ENCODE measurements at regions not wholly inside any gene's neighbourhood (a gene's known extent, or its start where the extent isn't known, plus 50 kb on each side); places are given as distances from the start of the nearest gene placed in this dataset.
A peak's percentile ranks its signal among the peaks of the same experiment; 100 is the strongest.

DNA sequence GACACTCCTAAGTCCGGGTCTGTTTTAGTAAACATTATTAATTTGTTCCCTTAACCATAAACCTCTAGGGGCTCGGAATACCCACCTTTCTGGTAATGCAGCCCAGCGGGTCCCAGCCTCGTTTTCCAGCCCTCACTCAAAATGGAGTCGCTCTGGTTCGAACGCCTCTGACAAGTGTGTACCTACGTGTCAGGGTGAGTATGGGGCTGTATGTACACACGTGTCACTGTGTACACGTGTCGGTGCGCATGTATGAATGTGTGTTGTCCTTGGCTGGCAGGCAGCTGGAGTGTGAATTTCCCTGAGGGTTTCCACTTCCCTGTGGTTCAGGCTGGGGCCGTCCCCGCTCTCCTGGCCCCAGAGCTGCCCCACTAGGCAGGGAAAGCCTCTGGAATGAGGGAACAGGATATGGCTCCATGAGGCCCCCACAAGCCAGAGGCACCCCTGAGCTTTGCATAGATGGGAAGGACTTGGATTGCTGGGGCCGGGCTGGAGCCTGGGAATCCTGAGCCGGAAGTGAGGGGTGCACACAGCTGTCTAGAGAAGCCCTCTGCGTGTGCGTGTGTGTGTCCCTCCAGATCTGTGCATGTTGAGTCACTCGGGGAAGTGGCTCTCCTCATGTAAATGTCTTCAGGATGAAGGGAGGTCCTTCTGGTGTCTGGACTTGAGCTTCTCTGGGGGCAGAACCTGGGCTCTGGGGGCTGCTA is 160.8 kb upstream of the IER5L start:
- ChIA-PET CTCF (no interaction called here), POLR2A (no interaction called here)
- H3K36me3 Mint-ChIP-seq (ENCODE audit: low read depth) = no peaks in the 10 kb centered on the region

DNA sequence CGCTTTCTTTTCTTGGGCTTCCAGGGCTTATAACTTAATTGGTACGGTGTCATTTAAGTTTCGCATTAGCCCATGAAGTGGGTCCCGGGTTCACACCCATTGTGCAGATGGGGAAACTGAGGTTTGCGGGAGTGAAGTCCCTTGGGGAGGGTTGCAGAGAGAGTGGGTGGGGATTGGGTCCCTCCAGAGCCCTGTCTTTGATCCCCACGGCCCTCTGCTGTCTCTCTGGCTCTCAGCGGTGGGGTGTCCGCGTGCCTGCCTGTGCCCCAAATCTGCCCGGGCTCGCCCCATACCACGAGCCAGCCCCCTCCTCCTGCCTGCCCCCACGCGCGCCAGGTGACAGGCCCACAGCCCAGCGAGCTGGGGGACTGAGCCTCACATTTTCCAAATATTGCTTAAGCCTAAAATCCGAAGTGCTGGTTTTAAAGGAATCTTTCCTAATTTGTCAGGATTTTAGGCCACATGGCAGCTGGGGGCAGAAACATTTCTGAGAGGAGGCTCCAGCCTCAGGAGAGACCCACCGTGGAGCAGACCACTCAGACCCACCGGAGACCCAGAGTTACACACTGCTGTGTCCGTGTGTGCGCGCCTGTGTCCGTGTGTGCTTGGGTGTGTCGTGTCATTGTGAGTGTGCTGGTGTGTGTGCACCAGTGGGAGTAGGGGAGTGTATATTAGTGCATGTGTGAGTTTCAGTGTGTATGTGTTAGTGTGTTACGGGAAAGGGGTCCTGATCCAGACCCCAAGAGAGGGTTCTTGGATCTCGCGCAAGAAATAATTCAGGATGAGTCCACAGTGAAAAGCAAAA is 159.5 kb upstream of the IER5L start:
- no peaks in the 10 kb centered on the region for H3K9me3 Mint-ChIP-seq (ENCODE audit: insufficient read depth)
- CTCF ChIA-PET = no interaction called here
- no peak overlapping the region for H3K4me3 Mint-ChIP-seq
- POLR2A ChIA-PET = no interaction called here
- DNase-seq (no peak), ATAC-seq (no peak)
- peaks cover 4% of the 10 kb centered on the region for H3K27me3 Mint-ChIP-seq (ENCODE audit: low read depth)
- H3K27ac Mint-ChIP-seq = no peak overlapping the region
- H3K4me1 Mint-ChIP-seq (ENCODE audit: low read depth) = peaks cover 27% of the 10 kb centered on the region
- no peaks in the 10 kb centered on the region for H3K36me3 Mint-ChIP-seq (ENCODE audit: low read depth)

More for the DNA sequence above, 160.8 kb upstream of the IER5L start:
- ATAC-seq = no peak
- Mint-ChIP-seq H3K4me1 (ENCODE audit: low read depth) (peaks cover 24% of the 10 kb centered on the region), H3K27me3 (ENCODE audit: low read depth) (peaks cover 4% of the 10 kb centered on the region), H3K27ac (no peak overlapping the region), H3K9me3 (ENCODE audit: insufficient read depth) (no peaks in the 10 kb centered on the region), H3K4me3 (no peak overlapping the region)
- DNase-seq = no peak

DNA sequence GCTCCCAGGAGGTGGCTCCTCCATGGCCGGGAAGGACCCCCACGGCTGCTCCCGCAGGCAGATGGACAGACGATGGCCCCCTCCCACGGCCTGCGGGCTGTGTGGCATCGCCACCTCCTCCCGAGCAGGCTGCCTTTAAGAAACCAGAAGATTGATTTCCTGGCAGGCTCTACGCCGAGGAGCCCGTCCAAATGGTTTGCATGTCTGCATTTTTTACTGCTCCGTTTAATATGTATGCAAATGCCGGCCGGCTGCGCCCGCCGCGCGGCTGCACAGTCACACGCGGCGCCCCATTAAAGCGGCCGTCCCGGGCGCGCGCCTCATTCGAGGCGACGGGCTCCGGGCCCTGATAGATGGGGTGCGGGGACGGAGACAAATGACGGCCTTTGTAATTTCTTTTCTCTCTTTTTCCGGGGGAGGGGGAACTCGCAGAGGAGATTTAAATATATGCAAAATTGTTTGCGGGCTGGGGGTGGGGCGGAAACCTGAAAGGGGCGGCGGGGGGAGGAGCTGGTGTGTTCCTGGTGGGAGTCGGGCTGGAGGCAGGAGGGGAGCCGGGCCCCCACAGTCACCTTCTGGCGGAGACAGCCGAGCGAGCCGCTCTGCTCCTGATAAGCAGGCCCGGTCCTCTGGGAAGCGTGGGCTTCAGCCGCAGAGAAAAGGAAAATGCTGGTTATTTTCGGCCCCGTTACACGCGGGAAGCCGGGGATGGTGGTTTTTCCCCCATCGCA is 158.7 kb upstream of the IER5L start:
- POLR2A ChIA-PET = interaction anchor here (1.0 to 2.1 kb wide), 2 partner anchors 16 to 159 kb away, joined by 3 to 7 read pairs; partner anchors contain the start of gene IER5L
- H3K4me1 Mint-ChIP-seq (ENCODE audit: low read depth) = peaks cover 27% of the 10 kb centered on the region
- DNase-seq (peak; percentile 41), ATAC-seq (peak; percentile 51)
- H3K27ac Mint-ChIP-seq = peak overlapping the region; percentile 41
- H3K27me3 Mint-ChIP-seq (ENCODE audit: low read depth) = peaks cover 4% of the 10 kb centered on the region
- H3K4me3 Mint-ChIP-seq = peak overlapping the region; percentile 64
- no peaks in the 10 kb centered on the region for H3K9me3 Mint-ChIP-seq (ENCODE audit: insufficient read depth)
- H3K36me3 Mint-ChIP-seq (ENCODE audit: low read depth) = no peaks in the 10 kb centered on the region
- CTCF ChIA-PET = no interaction called here

DNA sequence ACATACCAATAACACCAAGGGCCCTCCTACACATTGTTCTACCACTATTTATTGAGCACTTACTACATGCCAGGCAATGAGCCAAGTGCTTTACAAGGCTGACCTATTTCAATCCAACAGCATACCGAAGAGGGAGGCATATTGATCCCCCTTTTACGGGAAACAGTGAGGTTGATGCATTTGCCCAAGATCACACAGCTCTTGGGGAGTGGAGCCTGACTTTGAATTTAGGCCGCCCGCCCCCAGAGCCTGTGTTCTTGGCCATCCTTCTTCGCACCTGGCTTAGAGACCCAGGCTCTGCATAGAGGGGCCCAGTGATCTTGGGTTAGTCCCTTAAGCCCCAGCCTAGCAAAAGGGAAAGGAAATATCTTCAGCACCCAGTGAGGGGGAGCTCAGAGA is 158.1 kb upstream of the IER5L start:
- no peak for DNase-seq
- Mint-ChIP-seq H3K27me3 (ENCODE audit: low read depth) (peaks cover 4% of the 10 kb centered on the region), H3K4me1 (ENCODE audit: low read depth) (peaks cover 27% of the 10 kb centered on the region), H3K4me3 (no peak overlapping the region), H3K36me3 (ENCODE audit: low read depth) (peaks cover under 1% of the 10 kb centered on the region), H3K9me3 (ENCODE audit: insufficient read depth) (peaks cover 2% of the 10 kb centered on the region), H3K27ac (no peak overlapping the region)
- ChIA-PET CTCF (interaction anchor here (1.5 to 2.1 kb wide), 3 partner anchors 137 to 288 kb away, joined by 3 to 12 read pairs (median 4); no protein-coding TSS in a partner anchor), POLR2A (interaction anchor here (1.0 to 2.1 kb wide), 2 partner anchors 16 to 158 kb away, joined by 3 to 7 read pairs; partner anchors contain the start of gene IER5L)
- ATAC-seq = no peak

DNA sequence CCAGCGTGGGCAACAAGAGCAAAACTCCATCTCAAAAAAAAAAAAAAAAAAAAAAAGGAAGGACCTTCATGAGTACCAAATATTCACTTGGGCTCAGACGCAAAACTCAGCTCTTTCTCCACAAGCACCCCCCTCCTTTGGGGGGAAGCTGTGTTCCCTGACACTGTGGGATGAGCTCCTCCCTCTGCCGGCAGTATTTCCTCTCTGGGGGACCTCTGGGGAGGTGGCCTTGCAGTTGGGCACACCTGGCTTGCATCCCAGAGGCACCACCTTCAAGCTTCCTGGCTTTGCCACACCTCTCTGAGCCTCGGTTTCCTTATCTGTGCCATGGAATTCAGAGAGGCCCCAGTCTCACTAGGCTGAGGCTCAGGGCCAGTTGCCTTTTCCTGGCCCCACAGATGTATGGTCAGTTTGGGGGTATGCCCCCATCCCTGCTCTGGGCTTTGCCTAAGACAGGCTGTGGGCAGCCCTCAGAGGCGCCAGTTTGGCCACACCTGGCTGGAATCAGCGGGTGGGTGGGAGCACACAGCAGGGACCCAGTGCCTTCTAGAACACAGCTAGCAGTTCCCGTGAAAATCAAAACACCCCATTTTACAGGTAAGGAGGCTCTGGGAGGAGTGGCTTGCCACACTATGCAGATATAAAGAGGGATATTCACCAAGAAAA is 157.5 kb upstream of the IER5L start:
- ChIA-PET POLR2A (interaction anchor here (0.8 to 2.1 kb wide), 3 partner anchors 10 to 157 kb away, joined by 3 to 7 read pairs (median 3); partner anchors contain the start of gene IER5L), CTCF (interaction anchor here (0.9 to 2.1 kb wide), 6 partner anchors 136 to 289 kb away, joined by 3 to 12 read pairs (median 4); no protein-coding TSS in a partner anchor)
- peaks cover 7% of the 10 kb centered on the region for H3K9me3 Mint-ChIP-seq (ENCODE audit: insufficient read depth)
- H3K27me3 Mint-ChIP-seq (ENCODE audit: low read depth) = peaks cover 4% of the 10 kb centered on the region
- H3K27ac Mint-ChIP-seq = no peak overlapping the region
- DNase-seq = no peak
- peaks cover 27% of the 10 kb centered on the region for H3K4me1 Mint-ChIP-seq (ENCODE audit: low read depth)
- ATAC-seq = no peak
- H3K4me3 Mint-ChIP-seq = no peak overlapping the region
- H3K36me3 Mint-ChIP-seq (ENCODE audit: low read depth) = peaks cover 5% of the 10 kb centered on the region

DNA sequence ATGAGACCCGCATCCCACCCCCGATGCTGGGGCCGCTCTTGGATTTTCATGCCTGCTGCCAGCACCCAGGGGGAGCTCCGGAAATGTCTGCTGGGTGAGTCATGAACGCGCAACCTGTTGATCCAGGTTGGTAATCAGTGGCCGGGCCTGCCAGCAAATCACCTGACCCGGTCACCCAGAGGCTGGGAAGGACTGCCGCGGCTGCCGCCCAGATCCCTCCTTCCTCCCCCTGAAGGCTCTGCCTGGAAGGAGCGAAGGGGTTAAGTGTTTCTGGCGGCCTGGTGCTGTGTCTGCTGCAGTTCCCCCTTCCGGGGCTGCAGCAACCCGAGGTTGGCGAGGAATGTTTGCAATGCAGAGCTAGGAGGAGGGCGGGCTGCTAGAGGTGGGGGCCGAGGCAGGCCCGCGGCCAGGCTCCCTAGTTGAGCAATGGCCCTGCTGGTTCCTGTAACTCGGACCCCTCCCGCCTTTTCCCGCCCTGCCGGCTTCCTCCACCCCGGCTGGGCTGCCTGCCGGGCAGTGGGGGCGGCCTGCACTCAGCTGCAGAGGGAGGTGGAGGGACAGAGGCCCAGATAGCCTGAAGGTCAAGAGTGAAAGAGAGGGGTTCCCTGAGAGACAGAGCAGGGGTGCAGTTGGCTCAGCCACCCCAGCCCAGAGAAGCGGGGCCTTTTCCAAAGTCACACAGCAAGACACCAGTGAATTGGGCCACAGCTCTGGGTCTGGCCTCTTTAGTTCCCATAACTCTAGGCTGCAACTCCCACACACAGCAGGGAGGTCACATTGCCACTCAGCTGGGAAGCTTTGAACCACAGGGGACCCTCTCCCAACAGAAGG is 156.3 kb upstream of the IER5L start:
- Mint-ChIP-seq H3K36me3 (ENCODE audit: low read depth) (peaks cover 7% of the 10 kb centered on the region), H3K27me3 (ENCODE audit: low read depth) (peaks cover 4% of the 10 kb centered on the region), H3K27ac (peak overlapping the region; percentile 75), H3K9me3 (ENCODE audit: insufficient read depth) (peaks cover 10% of the 10 kb centered on the region), H3K4me3 (peak overlapping the region; percentile 19), H3K4me1 (ENCODE audit: low read depth) (peaks cover 27% of the 10 kb centered on the region)
- DNase-seq (peak; percentile 47), ATAC-seq (peak; percentile 37)
- ChIA-PET POLR2A (no interaction called here), CTCF (interaction anchor here (1.1 to 2.1 kb wide), 7 partner anchors 13 to 290 kb away, joined by 3 to 12 read pairs (median 4); no protein-coding TSS in a partner anchor)

DNA sequence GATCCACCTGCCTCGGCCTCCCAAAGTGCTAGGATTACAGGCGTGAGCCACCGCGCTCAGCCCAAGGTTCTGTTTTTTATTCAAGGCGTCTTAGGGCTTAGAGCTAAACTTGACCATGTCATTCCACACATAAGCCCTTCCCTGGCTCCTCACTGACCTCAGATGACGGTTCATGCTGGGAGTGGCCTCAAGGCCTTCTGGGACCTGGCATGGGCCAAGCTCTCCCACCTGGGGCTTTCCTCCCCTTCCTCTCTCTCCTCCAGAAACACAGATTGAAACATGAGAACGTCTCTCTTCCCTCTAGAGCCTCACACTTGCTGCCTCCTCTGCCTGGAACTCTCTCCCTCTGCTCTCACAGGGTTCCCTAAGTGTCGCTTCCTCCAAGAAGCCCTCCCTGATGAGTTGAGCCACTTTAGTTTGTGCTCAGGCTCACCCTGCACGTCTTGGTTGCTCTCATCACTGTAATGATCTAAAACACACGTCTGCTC is 155.6 kb upstream of the IER5L start:
- DNase-seq (no peak), ATAC-seq (no peak)
- Mint-ChIP-seq H3K4me1 (ENCODE audit: low read depth) (peaks cover 32% of the 10 kb centered on the region), H3K9me3 (ENCODE audit: insufficient read depth) (peaks cover 10% of the 10 kb centered on the region), H3K4me3 (no peak overlapping the region), H3K27me3 (ENCODE audit: low read depth) (peaks cover 4% of the 10 kb centered on the region), H3K36me3 (ENCODE audit: low read depth) (peaks cover 7% of the 10 kb centered on the region), H3K27ac (peak overlapping the region; percentile 75)
- ChIA-PET CTCF (interaction anchor here (1.1 to 1.8 kb wide), 4 partner anchors 14 to 202 kb away, joined by 3 to 5 read pairs (median 4); no protein-coding TSS in a partner anchor), POLR2A (no interaction called here)

DNA sequence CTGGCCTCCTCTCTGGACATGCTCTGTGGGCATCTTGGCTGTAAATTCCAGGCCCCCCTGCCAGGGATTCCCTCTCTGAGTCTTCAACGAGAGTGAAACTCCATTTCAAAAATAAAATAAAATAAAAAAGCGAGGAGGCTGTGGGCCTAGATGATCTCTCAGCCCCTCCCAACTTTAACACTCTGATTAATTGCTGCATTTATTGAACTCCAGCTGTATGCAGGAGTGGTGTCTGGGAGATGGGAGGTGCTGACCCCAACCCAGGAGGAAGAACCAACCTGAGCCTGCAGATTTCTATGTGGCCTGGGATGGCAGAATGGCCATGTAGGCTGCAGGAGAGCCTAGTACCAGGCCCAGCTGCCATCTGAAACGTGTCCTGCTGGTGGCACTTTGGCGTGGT is 154.5 kb upstream of the IER5L start:
- Mint-ChIP-seq H3K27me3 (ENCODE audit: low read depth) (no peaks in the 10 kb centered on the region), H3K4me1 (ENCODE audit: low read depth) (peaks cover 39% of the 10 kb centered on the region), H3K4me3 (no peak overlapping the region), H3K9me3 (ENCODE audit: insufficient read depth) (peaks cover 10% of the 10 kb centered on the region), H3K36me3 (ENCODE audit: low read depth) (peaks cover 7% of the 10 kb centered on the region), H3K27ac (no peak overlapping the region)
- CTCF ChIA-PET = interaction anchor here (1.6 kb wide), 1 partner anchor 193 kb away, joined by 4 read pairs; no protein-coding TSS in a partner anchor
- ATAC-seq (no peak), DNase-seq (no peak)
- POLR2A ChIA-PET = interaction anchor here (1.0 kb wide), 1 partner anchor 260 kb away, joined by 3 read pairs; no protein-coding TSS in a partner anchor

DNA sequence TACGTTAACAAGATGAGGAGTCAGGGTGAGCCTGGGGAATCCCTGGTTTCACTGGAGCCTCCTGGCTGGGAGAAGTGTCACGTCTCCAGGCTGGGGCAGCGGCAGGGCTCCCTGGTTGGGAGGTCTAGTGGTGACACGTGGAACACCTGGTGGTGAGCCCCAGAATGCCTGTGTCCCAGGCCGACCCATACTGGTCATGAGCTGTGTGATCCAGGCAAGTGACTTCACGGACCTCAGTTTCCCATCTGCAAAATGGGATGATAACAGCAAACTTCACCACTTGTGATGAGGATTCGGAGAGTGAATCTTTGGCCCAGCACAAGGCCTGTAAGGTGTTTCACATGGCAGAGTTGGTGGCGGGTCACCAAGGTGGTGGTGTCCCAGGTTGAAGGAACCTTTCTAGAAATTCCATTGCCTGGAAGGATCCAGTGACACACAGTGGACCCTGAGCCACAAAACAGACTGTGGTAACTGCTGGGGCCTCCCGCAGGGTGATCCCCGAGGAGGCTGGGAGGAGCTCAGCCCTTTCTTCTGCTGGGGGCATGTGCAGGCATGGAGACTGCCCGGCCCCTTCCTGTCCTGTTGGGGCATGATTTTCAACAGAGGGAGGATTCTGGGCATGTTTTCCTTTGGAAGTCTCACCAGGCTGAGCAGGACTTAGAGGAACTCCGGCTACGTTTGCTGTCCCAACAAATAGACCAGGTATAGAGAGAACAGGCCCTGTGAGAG is 153.9 kb upstream of the IER5L start:
- ATAC-seq (no peak), DNase-seq (no peak)
- Mint-ChIP-seq H3K27ac (no peak overlapping the region), H3K36me3 (ENCODE audit: low read depth) (peaks cover 7% of the 10 kb centered on the region), H3K4me3 (no peak overlapping the region), H3K4me1 (ENCODE audit: low read depth) (peaks cover 38% of the 10 kb centered on the region), H3K27me3 (ENCODE audit: low read depth) (no peaks in the 10 kb centered on the region), H3K9me3 (ENCODE audit: insufficient read depth) (peaks cover 10% of the 10 kb centered on the region)
- ChIA-PET POLR2A (interaction anchor here (1.0 kb wide), 1 partner anchor 261 kb away, joined by 3 read pairs; no protein-coding TSS in a partner anchor), CTCF (interaction anchor here (1.6 kb wide), 2 partner anchors 157 to 193 kb away, joined by 4 to 6 read pairs; no protein-coding TSS in a partner anchor)

DNA sequence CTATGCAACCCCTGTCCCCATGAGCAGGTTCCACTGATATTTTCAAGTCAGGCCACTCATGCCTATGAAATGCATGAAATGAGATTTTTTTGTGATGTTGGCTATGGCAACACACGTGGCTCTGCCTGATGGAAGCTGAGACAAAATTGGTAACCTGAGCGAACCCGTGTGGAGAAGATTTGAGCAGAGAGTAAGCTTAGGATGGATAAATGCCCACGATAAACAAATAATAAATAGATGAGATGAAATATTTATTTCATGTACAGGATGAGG is 153.4 kb upstream of the IER5L start:
- Mint-ChIP-seq H3K4me1 (ENCODE audit: low read depth) (peaks cover 33% of the 10 kb centered on the region), H3K27ac (no peak overlapping the region), H3K4me3 (no peak overlapping the region), H3K36me3 (ENCODE audit: low read depth) (peaks cover 7% of the 10 kb centered on the region), H3K27me3 (ENCODE audit: low read depth) (no peaks in the 10 kb centered on the region), H3K9me3 (ENCODE audit: insufficient read depth) (peaks cover 10% of the 10 kb centered on the region)
- CTCF ChIA-PET = interaction anchor here (1.6 kb wide), 1 partner anchor 157 kb away, joined by 6 read pairs; no protein-coding TSS in a partner anchor
- ATAC-seq = no peak
- no peak for DNase-seq
- POLR2A ChIA-PET = no interaction called here

All from activated CD8-positive, alpha-beta T cell treated with anti-CD3 and anti-CD28 coated beads, Interleukin-2, amount 10 ng/mL, durations not matched to agents 7 days and 5 days (primary cell).